WI38 (cell line): ENCODE measurements at regions not wholly inside any gene's neighbourhood (a gene's known extent, or its start where the extent isn't known, plus 50 kb on each side); places are given as distances from the start of the nearest gene placed in this dataset.
"Not testable (repeated sequence)": the region's sequence is repeated elsewhere in the genome, so short reads cannot be mapped to it uniquely, and the experiment has no call there.

Experiments used
- H3K4me3 ChIP-seq: 2 replicates; pipeline ENCODE4 v1.5.1; 2011; ENCODE audit warnings: low read depth, mild to moderate bottlenecking, control low read depth, low read length
- CTCF ChIP-seq: IDR thresholded peaks from 2 replicates; pipeline ENCODE4 v1.5.1; 2012; ENCODE audit warnings: low read depth, mild to moderate bottlenecking, control low read depth, low read length

- TF ChIP-seq CTCF, result no peak
- no peak overlapping the region for H3K4me3 ChIP-seq
Measured at GRCh38 chr13:71217827-71218226, 649.2 kb downstream of the DACH1 start.

- TF ChIP-seq CTCF, result no peak
- H3K4me3 ChIP-seq, result no peak overlapping the region
Measured at GRCh38 chr13:71214821-71215220, 652.2 kb downstream of the DACH1 start.

GRCh38 chr13:71214357-71214756 is 652.6 kb downstream of the DACH1 start:
- H3K4me3 ChIP-seq, result no peak overlapping the region
- TF ChIP-seq CTCF, result no peak

- no peak for TF ChIP-seq CTCF
- H3K4me3 ChIP-seq, result no peak overlapping the region
Measured at GRCh38 chr13:71213252-71213821, 653.7 kb downstream of the DACH1 start.

GRCh38 chr13:71210861-71211260 is 656.1 kb downstream of the DACH1 start:
- TF ChIP-seq CTCF, result no peak
- no peak overlapping the region for H3K4me3 ChIP-seq

GRCh38 chr13:71209217-71209616 is 657.8 kb downstream of the DACH1 start:
- no peak for TF ChIP-seq CTCF
- H3K4me3 ChIP-seq, result no peak overlapping the region

GRCh38 chr13:71184583-71184982 is 682.4 kb downstream of the DACH1 start:
- not testable (repeated sequence) for H3K4me3 ChIP-seq

- not testable (repeated sequence) for H3K4me3 ChIP-seq
Measured at GRCh38 chr13:71183352-71183751, 683.7 kb downstream of the DACH1 start.
